ENCODE measurements at regions not wholly inside any gene's neighbourhood (a gene's known extent, or its start where the extent isn't known, plus 50 kb on each side); places are given as distances from the start of the nearest gene placed in this dataset.

GRCh38 chr3:28087591-28087990 is 153.8 kb upstream of the CMC1 start:
- no peak for DNase-seq
- H3K4me3 ChIP-seq = no peak overlapping the region
- TF ChIP-seq CTCF (IDR thresholded peaks at IDR 0.05 in 8 of 11, conservative IDR thresholded peaks at IDR 0.05 in 3 of 11) (no peak), POLR2AphosphoS5 (IDR thresholded peaks at IDR 0.05) (no peak), POLR2A (IDR thresholded peaks at IDR 0.05) (no peak)
- no peaks in the 10 kb centered on the region for H3K27me3 ChIP-seq (replicated peaks in 1 of 7)
- H3K4me1 ChIP-seq = no peaks in the 10 kb centered on the region
- intact Hi-C loops (cut with DNase I; ENCODE audit: low total_unique reads) = no loop called here
- H3K9me3 ChIP-seq = peaks cover 0 to 7% (median under 1%) of the 10 kb centered on the region in 8 donors
- H3K36me3 ChIP-seq = no peaks in the 10 kb centered on the region
- WGBS, 5 donors = 83 to 92% (median 89%) methylated on average over 2 of the region's 2 CpGs
- no peak overlapping the region for H3K27ac ChIP-seq

- Histone ChIP-seq H3K9me3 (peaks cover 0 to 20% (median 13%) of the 10 kb centered on the region in 8 donors), H3K27ac (no peak overlapping the region), H3K4me3 (no peak overlapping the region), H3K4me1 (no peaks in the 10 kb centered on the region), H3K27me3 (replicated peaks in 1 of 7) (no peaks in the 10 kb centered on the region), H3K36me3 (no peaks in the 10 kb centered on the region)
- intact Hi-C loops (cut with DNase I; ENCODE audit: low total_unique reads) = no loop called here
- 84 to 87% (median 85%) methylated on average over 7 of the region's 7 CpGs for WGBS, 5 donors
- no peak for DNase-seq
- no peak for TF ChIP-seq POLR2AphosphoS5 (IDR thresholded peaks at IDR 0.05)
- no peak for TF ChIP-seq CTCF (IDR thresholded peaks at IDR 0.05 in 8 of 11, conservative IDR thresholded peaks at IDR 0.05 in 3 of 11)
- TF ChIP-seq POLR2A (IDR thresholded peaks at IDR 0.05) = no peak
Observed at GRCh38 chr3:28088811-28089526, 152.4 kb upstream of the CMC1 start.

GRCh38 chr3:28089527-28089897 is 151.9 kb upstream of the CMC1 start:
- no peak for TF ChIP-seq POLR2A (IDR thresholded peaks at IDR 0.05)
- TF ChIP-seq CTCF (IDR thresholded peaks at IDR 0.05 in 8 of 11, conservative IDR thresholded peaks at IDR 0.05 in 3 of 11) = no peak
- TF ChIP-seq POLR2AphosphoS5 (IDR thresholded peaks at IDR 0.05) = no peak
- intact Hi-C loops (cut with DNase I; ENCODE audit: low total_unique reads) = no loop called here
- Histone ChIP-seq H3K9me3 (peaks cover 0 to 26% (median 18%) of the 10 kb centered on the region in 8 donors), H3K4me3 (no peak overlapping the region), H3K4me1 (no peaks in the 10 kb centered on the region), H3K27me3 (replicated peaks in 1 of 7) (no peaks in the 10 kb centered on the region), H3K36me3 (no peaks in the 10 kb centered on the region), H3K27ac (no peak overlapping the region)
- no peak for DNase-seq
- WGBS, 5 donors = 79 to 91% (median 83%) methylated on average over 2 of the region's 2 CpGs

GRCh38 chr3:28099296-28099695 is 142.1 kb upstream of the CMC1 start:
- no peaks in the 10 kb centered on the region for H3K36me3 ChIP-seq
- no peaks in the 10 kb centered on the region for H3K4me1 ChIP-seq
- no peak for TF ChIP-seq POLR2AphosphoS5 (IDR thresholded peaks at IDR 0.05)
- TF ChIP-seq CTCF (IDR thresholded peaks at IDR 0.05 in 8 of 11, conservative IDR thresholded peaks at IDR 0.05 in 3 of 11) = no peak
- no peak for TF ChIP-seq POLR2A (IDR thresholded peaks at IDR 0.05)
- H3K27ac ChIP-seq = no peak overlapping the region
- intact Hi-C loops (cut with DNase I; ENCODE audit: low total_unique reads) = no loop called here
- DNase-seq = no peak
- 87 to 95% (median 93%) methylated on average over 2 of the region's 2 CpGs for WGBS, 5 donors
- peaks cover 2 to 54% (median 35%) of the 10 kb centered on the region in 8 donors for H3K9me3 ChIP-seq
- H3K4me3 ChIP-seq = no peak overlapping the region
- no peaks in the 10 kb centered on the region for H3K27me3 ChIP-seq (replicated peaks in 1 of 7)
